HEK293T (cell line): ENCODE measurements at regions not wholly inside any gene's neighbourhood (a gene's known extent, or its start where the extent isn't known, plus 50 kb on each side); places are given as distances from the start of the nearest gene placed in this dataset.

Experiments used
- CTCF ChIA-PET: fragments of 350-600 bp; formaldehyde crosslinking; extraction: SDS; loops from one replicate; lab custom pipeline; 2021; ENCODE audit warnings: antibody characterized with exemption, inconsistent platforms; lab: Yijun Ruan, JAX
- POLR2A ChIA-PET: fragments of 350-600 bp; formaldehyde crosslinking; extraction: SDS; loops from one replicate; lab custom pipeline; 2020; ENCODE audit warnings: antibody characterized with exemption, inconsistent platforms; lab: Yijun Ruan, JAX
- DNase-seq: peaks from one replicate; pipeline ENCODE4 v3.0.0; 2012; ENCODE audit warnings: mixed read lengths; ENCODE audit errors: extremely low spot score
- ARNT ChIP-seq: fragments of 450-650 bp; IDR thresholded peaks from 2 replicates; pipeline ENCODE4 v1.6.1; 2017; ENCODE audit warnings: mild to moderate bottlenecking
- BHLHE40 ChIP-seq: fragments of 450-650 bp; IDR thresholded peaks from 2 replicates; pipeline ENCODE4 v1.6.1; 2016; ENCODE audit warnings: mild to moderate bottlenecking, moderate library complexity, borderline replicate concordance
- CTBP1 ChIP-seq: fragments of 450-650 bp; IDR thresholded peaks from 2 replicates; pipeline ENCODE4 v1.6.1; 2016; ENCODE audit warnings: borderline replicate concordance
- ELF4 ChIP-seq: fragments of 450-650 bp; IDR thresholded peaks from 2 replicates; pipeline ENCODE4 v1.6.1; 2017; ENCODE audit warnings: antibody characterized with exemption
- FOXA1 ChIP-seq: fragments of 450-650 bp; IDR thresholded peaks from 2 replicates; pipeline ENCODE4 v1.6.1; 2016; ENCODE audit warnings: mild to moderate bottlenecking
- FOXK2 ChIP-seq: fragments of 450-650 bp; IDR thresholded peaks from 2 replicates; pipeline ENCODE4 v1.6.1; 2016; ENCODE audit warnings: mild to moderate bottlenecking
- FOXM1 ChIP-seq: fragments of 450-650 bp; IDR thresholded peaks from 2 replicates; pipeline ENCODE4 v1.6.1; 2017; ENCODE audit warnings: mild to moderate bottlenecking, borderline replicate concordance
- HDGF ChIP-seq: fragments of 450-650 bp; IDR thresholded peaks from 2 replicates; pipeline ENCODE4 v1.6.1; 2017; ENCODE audit warnings: antibody characterized with exemption, borderline replicate concordance
- L3MBTL2 ChIP-seq: fragments of 450-650 bp; conservative IDR thresholded peaks from 2 replicates; pipeline ENCODE4 v1.6.1; 2016; ENCODE audit warnings: mild to moderate bottlenecking
- LEF1 ChIP-seq: fragments of 450-650 bp; IDR thresholded peaks from 2 replicates; pipeline ENCODE4 v1.6.1; 2017; ENCODE audit warnings: mild to moderate bottlenecking, borderline replicate concordance
- NFRKB ChIP-seq: fragments of 450-650 bp; IDR thresholded peaks from 2 replicates; pipeline ENCODE4 v1.6.1; 2016; ENCODE audit warnings: mild to moderate bottlenecking, moderate library complexity
- SP1 ChIP-seq: fragments of 450-650 bp; IDR thresholded peaks from 2 replicates; pipeline ENCODE4 v1.6.1; 2017
- SUZ12 ChIP-seq: fragments of 450-650 bp; IDR thresholded peaks from 2 replicates; pipeline ENCODE4 v1.6.1; 2016; ENCODE audit warnings: mild to moderate bottlenecking
- TARDBP ChIP-seq: fragments of 450-650 bp; IDR thresholded peaks from 2 replicates; pipeline ENCODE4 v1.6.1; 2016
- ZNF384 ChIP-seq: fragments of 450-650 bp; IDR thresholded peaks from 2 replicates; pipeline ENCODE4 v1.6.1; 2016
- TF ChIP-seq, protein P1 (sequence below): fragments of 450-650 bp; IDR thresholded peaks from 2 replicates; pipeline ENCODE4 v1.6.1; 2016

- TF ChIP-seq LEF1: no peak
- no peak for TF ChIP-seq ZNF384
- ChIA-PET POLR2A (no interaction called here), CTCF (no interaction called here)
- DNase-seq: no peak
These were observed 288.9 kb upstream of the MYT1L start for GRCh38 chr2:2619995-2620394.

- ChIA-PET POLR2A (no interaction called here), CTCF (no interaction called here)
- TF ChIP-seq FOXM1 (no peak), SP1 (no peak)
These were observed 283.4 kb upstream of the MYT1L start for GRCh38 chr2:2614452-2614851.

DNA sequence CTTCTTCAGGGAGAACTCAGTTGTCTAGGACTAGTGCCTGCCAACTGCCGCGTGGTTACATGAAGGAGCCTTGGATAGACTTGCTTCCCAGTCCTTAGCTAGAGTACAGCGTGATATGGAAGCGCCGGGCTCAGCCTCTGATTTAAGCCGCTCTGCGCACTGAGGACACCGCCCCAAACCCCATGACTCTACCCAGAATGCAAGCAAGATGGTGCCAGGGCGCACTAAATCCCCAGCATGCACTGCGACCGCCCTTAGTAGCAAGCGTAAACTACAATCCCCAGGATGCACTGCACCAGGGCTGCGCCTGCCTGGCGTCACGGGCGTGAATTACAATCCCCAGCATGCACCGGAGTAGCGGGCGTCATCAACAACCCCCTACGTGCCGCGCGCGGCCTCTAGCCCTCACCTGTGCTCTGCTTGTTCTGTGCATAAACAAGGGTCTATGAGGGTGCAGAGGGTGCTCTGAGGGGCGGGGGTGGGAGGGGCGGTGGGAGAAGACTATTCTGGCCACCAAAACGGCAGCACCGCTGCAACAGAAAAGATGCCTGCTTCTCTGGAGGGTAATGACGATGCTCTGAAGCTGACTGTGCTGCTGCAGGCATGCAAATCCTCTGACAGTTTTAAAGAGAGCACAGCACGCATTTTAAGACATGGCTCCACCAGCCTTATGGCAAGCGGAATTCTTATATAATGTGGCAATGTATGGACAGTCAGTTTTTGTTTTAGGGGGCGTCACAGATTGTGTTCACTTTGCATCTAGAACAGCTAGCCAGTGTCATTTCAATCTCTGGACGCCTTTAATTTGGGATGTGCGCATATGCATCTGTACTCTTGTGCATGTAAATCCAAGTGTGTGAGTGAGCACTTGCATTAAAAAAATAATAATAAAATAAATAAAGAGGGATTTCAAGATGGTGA lies 282.5 kb upstream of the MYT1L start:
- ChIA-PET POLR2A (no interaction called here), CTCF (no interaction called here)
- TF ChIP-seq SUZ12 (peak; percentile 70), CTBP1 (no peak), L3MBTL2 (peak; percentile 85)
- DNase-seq: peak; percentile 86

More at GRCh38 chr2:2614452-2614851, 283.4 kb upstream of the MYT1L start:
- DNase-seq: no peak

DNA sequence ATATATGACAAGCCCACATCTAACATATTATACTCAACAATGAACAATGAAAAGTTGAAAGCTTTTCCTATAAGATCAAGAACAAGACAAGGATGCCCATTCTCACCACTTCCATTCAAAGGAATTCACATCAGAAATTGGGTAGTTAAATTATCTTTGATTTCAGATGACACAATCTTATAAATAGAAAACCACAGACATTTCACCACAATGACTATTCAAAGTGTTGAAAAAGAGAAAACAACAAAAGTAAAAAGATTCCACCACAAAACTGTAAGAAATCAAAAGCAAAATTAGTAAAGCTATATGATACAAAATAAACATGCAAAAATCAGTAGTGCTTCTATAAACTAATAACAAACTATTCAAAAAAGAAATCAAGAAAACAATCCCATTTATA lies 279.7 kb upstream of the MYT1L start:
- POLR2A ChIA-PET: no interaction called here
- CTCF ChIA-PET: no interaction called here
- no peak for DNase-seq
- no peak for TF ChIP-seq ZNF384
- no peak for TF ChIP-seq ARNT
- no peak for TF ChIP-seq FOXK2
- no peak for TF ChIP-seq HDGF
- TF ChIP-seq BHLHE40: no peak
- TF ChIP-seq NFRKB: no peak
- no peak for TF ChIP-seq ELF4
- no peak for TF ChIP-seq FOXM1
- no peak for TF ChIP-seq FOXA1
- no peak for TF ChIP-seq TARDBP
- no peak for TF ChIP-seq LEF1

- POLR2A ChIA-PET: no interaction called here
- DNase-seq: no peak
- TF ChIP-seq TARDBP (no peak), BHLHE40 (no peak), HDGF (no peak), NFRKB (no peak), ELF4 (no peak), SP1 (no peak), SUZ12 (no peak), CTBP1 (no peak), ZNF384 (no peak), ARNT (no peak), FOXM1 (no peak), FOXK2 (no peak), FOXA1 (no peak), L3MBTL2 (no peak), LEF1 (no peak)
- TF ChIP-seq, protein P1, sequence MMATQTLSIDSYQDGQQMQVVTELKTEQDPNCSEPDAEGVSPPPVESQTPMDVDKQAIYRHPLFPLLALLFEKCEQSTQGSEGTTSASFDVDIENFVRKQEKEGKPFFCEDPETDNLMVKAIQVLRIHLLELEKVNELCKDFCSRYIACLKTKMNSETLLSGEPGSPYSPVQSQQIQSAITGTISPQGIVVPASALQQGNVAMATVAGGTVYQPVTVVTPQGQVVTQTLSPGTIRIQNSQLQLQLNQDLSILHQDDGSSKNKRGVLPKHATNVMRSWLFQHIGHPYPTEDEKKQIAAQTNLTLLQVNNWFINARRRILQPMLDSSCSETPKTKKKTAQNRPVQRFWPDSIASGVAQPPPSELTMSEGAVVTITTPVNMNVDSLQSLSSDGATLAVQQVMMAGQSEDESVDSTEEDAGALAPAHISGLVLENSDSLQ: no peak
- CTCF ChIA-PET: no interaction called here
These were observed 269.3 kb upstream of the MYT1L start for GRCh38 chr2:2600366-2600765.

DNA sequence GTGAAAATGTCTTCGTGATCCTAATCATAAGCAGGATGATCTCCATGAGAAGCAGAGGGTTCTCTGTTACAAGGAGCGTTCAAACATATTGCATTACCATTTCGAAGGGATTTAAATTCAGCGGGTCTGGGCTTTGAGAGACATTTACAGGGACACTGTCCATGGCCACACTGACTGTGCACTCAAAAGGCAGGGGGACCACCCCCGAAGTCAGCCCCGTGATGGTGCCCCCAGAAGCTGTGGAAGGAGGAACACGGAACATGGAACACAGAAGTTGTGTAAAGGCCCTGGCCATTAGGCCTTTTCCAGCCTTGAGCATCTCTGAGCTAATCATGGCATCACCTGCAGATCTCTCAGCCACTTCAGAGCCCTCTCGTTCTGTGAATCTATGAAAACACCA lies 268.4 kb upstream of the MYT1L start:
- CTCF ChIA-PET: no interaction called here
- no peak for DNase-seq
- POLR2A ChIA-PET: no interaction called here
- TF ChIP-seq FOXM1 (no peak), HDGF (no peak), SUZ12 (no peak), ELF4 (no peak), FOXA1 (no peak), BHLHE40 (no peak), CTBP1 (no peak), LEF1 (no peak), ZNF384 (no peak)
- TF ChIP-seq, protein P1: no peak

DNA sequence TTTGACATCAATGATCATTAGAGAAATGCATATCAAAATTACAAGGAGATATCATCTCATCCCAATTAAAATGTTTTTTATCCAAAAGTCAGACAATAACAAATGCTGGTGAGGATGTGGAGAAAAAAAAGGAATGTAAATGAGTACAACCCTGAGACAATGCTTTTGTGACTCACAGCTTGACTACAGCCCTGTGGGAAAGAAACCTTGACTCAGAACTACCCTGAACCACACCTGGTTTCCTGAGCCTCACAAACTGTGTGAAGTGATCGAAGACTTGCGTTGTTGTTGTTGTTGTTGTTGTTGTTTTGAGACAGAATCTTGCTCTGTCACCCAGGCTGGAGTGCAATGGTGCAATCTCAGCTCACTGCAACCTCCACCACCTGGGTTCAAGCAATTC lies 266.6 kb upstream of the MYT1L start:
- ChIA-PET POLR2A (no interaction called here), CTCF (no interaction called here)
- DNase-seq: no peak
- TF ChIP-seq, protein P1: no peak
- TF ChIP-seq FOXM1 (no peak), LEF1 (no peak), ARNT (no peak), SUZ12 (no peak), HDGF (no peak), FOXK2 (no peak), CTBP1 (no peak), NFRKB (no peak), L3MBTL2 (no peak), BHLHE40 (no peak), FOXA1 (no peak), SP1 (no peak), ZNF384 (no peak), ELF4 (no peak), TARDBP (no peak)
